ENCODE measurements at regions not wholly inside any gene's neighbourhood (a gene's known extent, or its start where the extent isn't known, plus 50 kb on each side); places are given as distances from the start of the nearest gene placed in this dataset.

DNA sequence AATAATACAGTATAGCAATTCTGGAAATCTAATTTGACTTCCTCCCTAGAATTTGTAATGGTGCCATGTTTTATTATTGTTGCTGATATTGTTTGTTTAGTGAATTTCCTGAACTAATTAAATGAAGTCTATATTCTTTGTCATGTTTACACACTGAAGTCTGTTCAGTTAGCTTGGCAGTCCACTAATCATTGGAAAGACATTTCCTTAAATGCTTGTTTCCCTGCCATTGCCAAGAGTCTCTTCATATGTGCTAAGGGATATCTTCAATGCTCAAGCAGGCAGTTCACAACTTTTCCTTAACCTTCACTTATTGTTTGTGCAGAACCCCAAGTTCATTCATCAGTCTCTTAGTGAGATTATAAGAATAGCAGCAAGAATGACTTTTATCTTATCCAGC lies 755.3 kb downstream of the INHBA start:
- TF ChIP-seq, protein P1, sequence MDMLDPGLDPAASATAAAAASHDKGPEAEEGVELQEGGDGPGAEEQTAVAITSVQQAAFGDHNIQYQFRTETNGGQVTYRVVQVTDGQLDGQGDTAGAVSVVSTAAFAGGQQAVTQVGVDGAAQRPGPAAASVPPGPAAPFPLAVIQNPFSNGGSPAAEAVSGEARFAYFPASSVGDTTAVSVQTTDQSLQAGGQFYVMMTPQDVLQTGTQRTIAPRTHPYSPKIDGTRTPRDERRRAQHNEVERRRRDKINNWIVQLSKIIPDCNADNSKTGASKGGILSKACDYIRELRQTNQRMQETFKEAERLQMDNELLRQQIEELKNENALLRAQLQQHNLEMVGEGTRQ (IDR thresholded peaks at IDR 0.05) = no peak
- no peak for TF ChIP-seq TFCP2L1 (CRISPR knock-in tag; IDR thresholded peaks at IDR 0.05)
- no peak for TF ChIP-seq BHLHE40 (IDR thresholded peaks at IDR 0.05; ENCODE audit: low read depth, low read length)
- TF ChIP-seq CBX2 (IDR thresholded peaks at IDR 0.05; ENCODE audit: borderline replicate concordance, low read depth) = no peak
- TF ChIP-seq KDM5A (IDR thresholded peaks at IDR 0.05) = no peak
- TF ChIP-seq, protein P2, sequence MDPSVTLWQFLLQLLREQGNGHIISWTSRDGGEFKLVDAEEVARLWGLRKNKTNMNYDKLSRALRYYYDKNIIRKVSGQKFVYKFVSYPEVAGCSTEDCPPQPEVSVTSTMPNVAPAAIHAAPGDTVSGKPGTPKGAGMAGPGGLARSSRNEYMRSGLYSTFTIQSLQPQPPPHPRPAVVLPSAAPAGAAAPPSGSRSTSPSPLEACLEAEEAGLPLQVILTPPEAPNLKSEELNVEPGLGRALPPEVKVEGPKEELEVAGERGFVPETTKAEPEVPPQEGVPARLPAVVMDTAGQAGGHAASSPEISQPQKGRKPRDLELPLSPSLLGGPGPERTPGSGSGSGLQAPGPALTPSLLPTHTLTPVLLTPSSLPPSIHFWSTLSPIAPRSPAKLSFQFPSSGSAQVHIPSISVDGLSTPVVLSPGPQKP (IDR thresholded peaks at IDR 0.05; ENCODE audit: low read depth, low read length) = no peak
- TF ChIP-seq MAZ (IDR thresholded peaks at IDR 0.05; ENCODE audit: borderline replicate concordance, low read depth, low read length) = no peak
- TF ChIP-seq, protein P3, sequence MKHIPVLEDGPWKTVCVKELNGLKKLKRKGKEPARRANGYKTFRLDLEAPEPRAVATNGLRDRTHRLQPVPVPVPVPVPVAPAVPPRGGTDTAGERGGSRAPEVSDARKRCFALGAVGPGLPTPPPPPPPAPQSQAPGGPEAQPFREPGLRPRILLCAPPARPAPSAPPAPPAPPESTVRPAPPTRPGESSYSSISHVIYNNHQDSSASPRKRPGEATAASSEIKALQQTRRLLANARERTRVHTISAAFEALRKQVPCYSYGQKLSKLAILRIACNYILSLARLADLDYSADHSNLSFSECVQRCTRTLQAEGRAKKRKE (CRISPR knock-in tag; IDR thresholded peaks at IDR 0.05; ENCODE audit: low read depth) = no peak
- no peak for TF ChIP-seq POLR2AphosphoS2 (conservative IDR thresholded peaks at IDR 0.05; ENCODE audit: low read length)
- TF ChIP-seq NPAS2 (CRISPR knock-in tag; IDR thresholded peaks at IDR 0.05; ENCODE audit: borderline replicate concordance) = no peak
- TF ChIP-seq, protein P4, sequence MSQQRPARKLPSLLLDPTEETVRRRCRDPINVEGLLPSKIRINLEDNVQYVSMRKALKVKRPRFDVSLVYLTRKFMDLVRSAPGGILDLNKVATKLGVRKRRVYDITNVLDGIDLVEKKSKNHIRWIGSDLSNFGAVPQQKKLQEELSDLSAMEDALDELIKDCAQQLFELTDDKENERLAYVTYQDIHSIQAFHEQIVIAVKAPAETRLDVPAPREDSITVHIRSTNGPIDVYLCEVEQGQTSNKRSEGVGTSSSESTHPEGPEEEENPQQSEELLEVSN (IDR thresholded peaks at IDR 0.05; ENCODE audit: borderline replicate concordance, low read depth) = no peak
- no peak for TF ChIP-seq FOXS1 (CRISPR knock-in tag; IDR thresholded peaks at IDR 0.05)
- no peak for TF ChIP-seq MAFK (IDR thresholded peaks at IDR 0.05; ENCODE audit: partially characterized antibody)
- TF ChIP-seq, protein P5, sequence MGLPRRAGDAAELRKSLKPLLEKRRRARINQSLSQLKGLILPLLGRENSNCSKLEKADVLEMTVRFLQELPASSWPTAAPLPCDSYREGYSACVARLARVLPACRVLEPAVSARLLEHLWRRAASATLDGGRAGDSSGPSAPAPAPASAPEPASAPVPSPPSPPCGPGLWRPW (IDR thresholded peaks at IDR 0.05) = no peak
- TF ChIP-seq FOSB (CRISPR knock-in tag; IDR thresholded peaks at IDR 0.05) = no peak
- no peak for TF ChIP-seq JUNB (IDR thresholded peaks at IDR 0.05)
- TF ChIP-seq FOSL2 (IDR thresholded peaks at IDR 0.05) = no peak
- TF ChIP-seq FOSL2 (CRISPR knock-in tag; IDR thresholded peaks at IDR 0.05) = no peak
- no peak for FAIRE-seq
- ATAC-seq = no peak
- Histone ChIP-seq H3K27ac (no peak overlapping the region), H3K4me1 (no peaks in the 10 kb centered on the region), H3K9me3 (peaks cover 3% of the 10 kb centered on the region; the same call in 1 of the 3 replicates), H3K4me3 (no peak overlapping the region), H3K4me2 (no peak overlapping the region)
- ChIA-PET POLR2A (no interaction called here), CTCF (no interaction called here)
- no peak for DNase-seq (ENCODE audit: low read depth in 1 of 2, low spot score in 1 of 2)

DNA sequence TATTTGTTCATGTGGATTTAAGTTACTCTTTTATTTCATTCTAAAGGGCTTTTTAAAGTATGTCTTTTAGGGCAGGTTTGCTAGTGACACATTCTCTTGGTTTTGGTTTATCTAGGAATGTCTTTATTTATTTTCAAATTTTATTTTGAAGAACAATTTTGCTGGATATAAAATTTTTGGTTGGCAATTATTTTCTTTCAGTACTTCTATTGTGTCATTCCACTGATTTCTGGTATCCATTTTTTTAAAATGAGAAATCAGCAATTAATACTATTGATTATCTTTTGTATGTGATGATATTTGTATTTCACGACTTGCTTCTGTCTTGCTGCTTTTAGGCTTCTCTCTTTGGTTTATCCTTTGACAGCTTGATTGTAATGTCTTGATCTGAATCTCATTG lies 756.3 kb downstream of the INHBA start:
- no peak overlapping the region for H3K27ac ChIP-seq
- CTCF ChIA-PET = no interaction called here
- TF ChIP-seq SREBF2 (IDR thresholded peaks at IDR 0.05) (no peak), TP53 (CRISPR knock-in tag; IDR thresholded peaks at IDR 0.05) (no peak), EHF (CRISPR knock-in tag; IDR thresholded peaks at IDR 0.05) (no peak), PHF8 (IDR thresholded peaks at IDR 0.05; ENCODE audit: borderline replicate concordance, low read depth) (no peak), RARB (CRISPR knock-in tag; IDR thresholded peaks at IDR 0.05) (no peak), JUN (IDR thresholded peaks at IDR 0.05) (no peak), EP300 (IDR thresholded peaks at IDR 0.05) (no peak), FOSB (CRISPR knock-in tag; IDR thresholded peaks at IDR 0.05) (no peak), ZFP36 (IDR thresholded peaks at IDR 0.05; ENCODE audit: borderline replicate concordance, partially characterized antibody) (no peak), CHD4 (IDR thresholded peaks at IDR 0.05; ENCODE audit: borderline replicate concordance) (no peak), HOXB5 (CRISPR knock-in tag; IDR thresholded peaks at IDR 0.05) (no peak), GATA3 (IDR thresholded peaks at IDR 0.05; ENCODE audit: borderline replicate concordance) (no peak), HEYL (CRISPR knock-in tag; IDR thresholded peaks at IDR 0.05) (no peak)
- TF ChIP-seq, protein P3 (CRISPR knock-in tag; IDR thresholded peaks at IDR 0.05; ENCODE audit: low read depth) = no peak
- TF ChIP-seq, protein P5 (IDR thresholded peaks at IDR 0.05) = no peak
- TF ChIP-seq, protein P2 (IDR thresholded peaks at IDR 0.05; ENCODE audit: low read depth, low read length) = no peak
- H3K4me3 ChIP-seq = no peak overlapping the region
- peaks cover 3% of the 10 kb centered on the region; the same call in 1 of the 3 replicates for H3K9me3 ChIP-seq
- no peaks in the 10 kb centered on the region for H3K4me1 ChIP-seq
- WGBS (ENCODE audit: missing lambda C conversion rate) = 3% methylated on average over 1 of the region's 1 CpG
- POLR2A ChIA-PET = no interaction called here
- no peak overlapping the region for H3K4me2 ChIP-seq
- FAIRE-seq (no peak), ATAC-seq (no peak), DNase-seq (ENCODE audit: low read depth in 1 of 2, low spot score in 1 of 2) (no peak)

All from A549 (cell line).